ENCODE measurements at regions not wholly inside any gene's neighbourhood (a gene's known extent, or its start where the extent isn't known, plus 50 kb on each side); places are given as distances from the start of the nearest gene placed in this dataset.
"Not testable (repeated sequence)": the region's sequence is repeated elsewhere in the genome, so short reads cannot be mapped to it uniquely, and the experiment has no call there.

DNA sequence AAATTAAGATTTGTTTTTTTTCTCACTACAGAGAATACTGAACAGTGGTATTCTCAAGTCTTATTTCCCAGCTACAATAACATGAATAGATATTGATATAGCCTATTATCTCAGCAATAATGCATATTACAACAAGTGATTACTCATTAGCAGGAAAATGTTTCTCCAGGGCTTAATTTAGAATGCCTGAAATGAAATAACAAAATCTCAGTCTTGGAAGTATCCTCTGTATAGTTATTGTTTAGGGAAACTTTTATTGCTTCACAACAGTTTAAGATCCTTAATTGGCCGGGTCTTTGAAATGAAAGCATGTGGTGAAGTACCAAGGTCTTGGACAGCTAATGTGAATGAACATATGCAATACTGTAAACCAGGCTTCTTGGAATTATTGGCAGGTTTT is 79.1 kb upstream of the ZEB1 start (continued):
- TF ChIP-seq, protein P1, sequence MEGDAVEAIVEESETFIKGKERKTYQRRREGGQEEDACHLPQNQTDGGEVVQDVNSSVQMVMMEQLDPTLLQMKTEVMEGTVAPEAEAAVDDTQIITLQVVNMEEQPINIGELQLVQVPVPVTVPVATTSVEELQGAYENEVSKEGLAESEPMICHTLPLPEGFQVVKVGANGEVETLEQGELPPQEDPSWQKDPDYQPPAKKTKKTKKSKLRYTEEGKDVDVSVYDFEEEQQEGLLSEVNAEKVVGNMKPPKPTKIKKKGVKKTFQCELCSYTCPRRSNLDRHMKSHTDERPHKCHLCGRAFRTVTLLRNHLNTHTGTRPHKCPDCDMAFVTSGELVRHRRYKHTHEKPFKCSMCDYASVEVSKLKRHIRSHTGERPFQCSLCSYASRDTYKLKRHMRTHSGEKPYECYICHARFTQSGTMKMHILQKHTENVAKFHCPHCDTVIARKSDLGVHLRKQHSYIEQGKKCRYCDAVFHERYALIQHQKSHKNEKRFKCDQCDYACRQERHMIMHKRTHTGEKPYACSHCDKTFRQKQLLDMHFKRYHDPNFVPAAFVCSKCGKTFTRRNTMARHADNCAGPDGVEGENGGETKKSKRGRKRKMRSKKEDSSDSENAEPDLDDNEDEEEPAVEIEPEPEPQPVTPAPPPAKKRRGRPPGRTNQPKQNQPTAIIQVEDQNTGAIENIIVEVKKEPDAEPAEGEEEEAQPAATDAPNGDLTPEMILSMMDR (conservative IDR thresholded peaks at IDR 0.05; ENCODE audit: low read depth in 2 of 2), result no peak

DNA sequence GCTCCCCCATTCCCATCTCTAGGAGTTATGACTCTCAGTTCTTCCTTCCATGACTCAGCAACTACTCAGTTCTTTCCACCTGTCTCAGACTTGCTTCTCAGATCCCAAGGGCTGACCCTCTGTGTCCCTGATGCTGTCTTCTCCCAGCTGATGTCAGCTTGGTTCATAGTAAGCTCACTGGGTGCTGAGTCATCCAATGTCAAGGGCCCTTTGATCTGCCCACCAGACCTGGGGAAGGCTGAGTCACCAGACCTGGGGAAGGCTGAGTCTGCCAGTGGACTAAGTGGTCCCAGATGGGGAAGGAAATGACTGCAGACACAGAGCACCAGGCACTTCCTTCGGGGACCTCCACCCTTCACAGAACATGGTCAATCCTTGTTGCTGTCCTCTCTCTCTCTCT is 76.1 kb upstream of the ZEB1 start:
- Histone ChIP-seq H2AFZ (no peak overlapping the region), H3K27ac (ENCODE audit: low read depth) (no peak overlapping the region), H4K20me1 (replicated peaks; ENCODE audit: insufficient read depth) (no peaks in the 10 kb centered on the region), H3K4me2 (no peak overlapping the region), H3K4me1 (ENCODE audit: insufficient read depth) (no peaks in the 10 kb centered on the region), H3K79me2 (replicated peaks; ENCODE audit: insufficient read depth) (no peaks in the 10 kb centered on the region), H3K36me3 (ENCODE audit: insufficient read depth) (no peaks in the 10 kb centered on the region), H3K27me3 (ENCODE audit: insufficient read depth) (no peaks in the 10 kb centered on the region), H3F3A (replicated peaks; ENCODE audit: low read depth) (no peaks in the 10 kb centered on the region), H3K4me3 (no peak overlapping the region), H3K9me2 (ENCODE audit: insufficient read depth) (0 out of 2 replicates have a peak, but pooled peaks cover under 1% of the 10 kb centered on the region)
- Mint-ChIP-seq H3K4me1 (no peaks in the 10 kb centered on the region), H3K4me3 (no peak overlapping the region), H3K27me3 (ENCODE audit: insufficient read depth, low read depth, poor library complexity) (no peaks in the 10 kb centered on the region), H3K9me3 (no peaks in the 10 kb centered on the region), H3K27ac (peak overlapping the region; percentile 39; the same call in 1 of the 2 replicates), H3K36me3 (ENCODE audit: low read depth) (no peaks in the 10 kb centered on the region)
- TF ChIP-seq STAT1 (IDR thresholded peaks at IDR 0.05; ENCODE audit: unreplicated experiment), result no peak
- no peak for DNase-seq (ENCODE audit: low spot score)
- no peak for ATAC-seq

DNA sequence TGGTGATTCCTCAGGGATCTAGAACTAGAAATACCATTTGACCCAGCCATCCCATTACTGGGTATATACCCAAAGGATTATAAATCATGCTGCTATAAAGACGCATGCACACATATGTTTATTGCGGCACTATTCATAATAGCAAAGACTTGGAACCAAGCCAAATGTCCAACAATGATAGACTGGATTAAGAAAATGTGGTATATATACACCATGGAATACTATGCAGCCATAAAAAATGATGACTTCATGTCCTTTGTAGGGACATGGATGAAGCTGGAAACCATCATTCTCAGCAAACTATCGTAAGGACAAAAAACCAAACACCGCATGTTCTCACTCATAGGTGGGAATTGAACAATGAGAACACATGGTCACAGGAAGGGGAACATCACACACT is 67.9 kb upstream of the ZEB1 start:
- not testable (repeated sequence) for H3K4me2 ChIP-seq; H3K9me2 ChIP-seq (ENCODE audit: insufficient read depth); H3K36me3 Mint-ChIP-seq (ENCODE audit: low read depth); H3K4me1 Mint-ChIP-seq; H3K27ac Mint-ChIP-seq; H3K9me3 Mint-ChIP-seq; H3K4me3 ChIP-seq; H2AFZ ChIP-seq; H3K27ac ChIP-seq (ENCODE audit: low read depth); H3K4me1 ChIP-seq (ENCODE audit: insufficient read depth); H4K20me1 ChIP-seq (replicated peaks; ENCODE audit: insufficient read depth); H3K79me2 ChIP-seq (replicated peaks; ENCODE audit: insufficient read depth); H3K4me3 Mint-ChIP-seq; DNase-seq (ENCODE audit: low spot score); H3K27me3 Mint-ChIP-seq (ENCODE audit: insufficient read depth, low read depth, poor library complexity); ATAC-seq; H3F3A ChIP-seq (replicated peaks; ENCODE audit: low read depth); H3K36me3 ChIP-seq (ENCODE audit: insufficient read depth); H3K27me3 ChIP-seq (ENCODE audit: insufficient read depth)

DNA sequence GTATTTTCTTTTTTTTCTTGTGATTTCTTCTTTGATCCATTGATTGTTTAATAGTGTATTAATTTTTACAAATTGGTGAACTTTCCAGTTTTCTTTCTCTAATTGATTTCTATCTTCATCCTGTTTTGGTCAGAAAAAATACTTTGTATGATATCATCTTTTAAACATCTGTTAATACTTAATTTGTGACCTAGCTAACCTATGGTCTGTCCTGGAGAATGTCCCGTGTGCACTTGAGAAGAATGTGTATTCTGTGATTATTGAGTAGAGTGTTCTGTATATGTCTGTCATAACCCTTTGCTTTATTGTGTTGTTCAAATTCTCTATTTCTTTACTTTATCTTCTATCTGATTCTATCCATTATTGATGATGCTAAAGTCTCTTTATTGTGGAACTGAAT is 65.8 kb upstream of the ZEB1 start:
- Histone ChIP-seq H4K20me1 (replicated peaks; ENCODE audit: insufficient read depth) (no peaks in the 10 kb centered on the region), H3K4me3 (no peak overlapping the region), H3K9me2 (ENCODE audit: insufficient read depth) (no peaks in the 10 kb centered on the region), H3K36me3 (ENCODE audit: insufficient read depth) (no peaks in the 10 kb centered on the region), H2AFZ (no peak overlapping the region), H3K79me2 (replicated peaks; ENCODE audit: insufficient read depth) (no peaks in the 10 kb centered on the region), H3K27me3 (ENCODE audit: insufficient read depth) (no peaks in the 10 kb centered on the region), H3K4me2 (no peak overlapping the region), H3F3A (replicated peaks; ENCODE audit: low read depth) (no peaks in the 10 kb centered on the region), H3K4me1 (ENCODE audit: insufficient read depth) (no peaks in the 10 kb centered on the region), H3K27ac (ENCODE audit: low read depth) (no peak overlapping the region)
- DNase-seq (ENCODE audit: low spot score) (no peak), ATAC-seq (no peak)
- Mint-ChIP-seq H3K27ac (no peak overlapping the region), H3K27me3 (ENCODE audit: insufficient read depth, low read depth, poor library complexity) (no peaks in the 10 kb centered on the region), H3K4me1 (no peaks in the 10 kb centered on the region), H3K9me3 (no peaks in the 10 kb centered on the region), H3K36me3 (ENCODE audit: low read depth) (no peaks in the 10 kb centered on the region), H3K4me3 (no peak overlapping the region)
- no peak for TF ChIP-seq EZH2 (IDR thresholded peaks at IDR 0.05; ENCODE audit: low read depth, unreplicated experiment)
- TF ChIP-seq NANOG (IDR thresholded peaks at IDR 0.05; ENCODE audit: borderline replicate concordance), result no peak
- no peak for TF ChIP-seq ZNF114 (CRISPR knock-in tag; IDR thresholded peaks at IDR 0.05)
- no peak for TF ChIP-seq EZH2phosphoT487 (IDR thresholded peaks at IDR 0.05; ENCODE audit: unreplicated experiment)
- TF ChIP-seq, protein P2, sequence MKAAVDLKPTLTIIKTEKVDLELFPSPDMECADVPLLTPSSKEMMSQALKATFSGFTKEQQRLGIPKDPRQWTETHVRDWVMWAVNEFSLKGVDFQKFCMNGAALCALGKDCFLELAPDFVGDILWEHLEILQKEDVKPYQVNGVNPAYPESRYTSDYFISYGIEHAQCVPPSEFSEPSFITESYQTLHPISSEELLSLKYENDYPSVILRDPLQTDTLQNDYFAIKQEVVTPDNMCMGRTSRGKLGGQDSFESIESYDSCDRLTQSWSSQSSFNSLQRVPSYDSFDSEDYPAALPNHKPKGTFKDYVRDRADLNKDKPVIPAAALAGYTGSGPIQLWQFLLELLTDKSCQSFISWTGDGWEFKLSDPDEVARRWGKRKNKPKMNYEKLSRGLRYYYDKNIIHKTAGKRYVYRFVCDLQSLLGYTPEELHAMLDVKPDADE (IDR thresholded peaks at IDR 0.05), result no peak
- TF ChIP-seq, protein P3, sequence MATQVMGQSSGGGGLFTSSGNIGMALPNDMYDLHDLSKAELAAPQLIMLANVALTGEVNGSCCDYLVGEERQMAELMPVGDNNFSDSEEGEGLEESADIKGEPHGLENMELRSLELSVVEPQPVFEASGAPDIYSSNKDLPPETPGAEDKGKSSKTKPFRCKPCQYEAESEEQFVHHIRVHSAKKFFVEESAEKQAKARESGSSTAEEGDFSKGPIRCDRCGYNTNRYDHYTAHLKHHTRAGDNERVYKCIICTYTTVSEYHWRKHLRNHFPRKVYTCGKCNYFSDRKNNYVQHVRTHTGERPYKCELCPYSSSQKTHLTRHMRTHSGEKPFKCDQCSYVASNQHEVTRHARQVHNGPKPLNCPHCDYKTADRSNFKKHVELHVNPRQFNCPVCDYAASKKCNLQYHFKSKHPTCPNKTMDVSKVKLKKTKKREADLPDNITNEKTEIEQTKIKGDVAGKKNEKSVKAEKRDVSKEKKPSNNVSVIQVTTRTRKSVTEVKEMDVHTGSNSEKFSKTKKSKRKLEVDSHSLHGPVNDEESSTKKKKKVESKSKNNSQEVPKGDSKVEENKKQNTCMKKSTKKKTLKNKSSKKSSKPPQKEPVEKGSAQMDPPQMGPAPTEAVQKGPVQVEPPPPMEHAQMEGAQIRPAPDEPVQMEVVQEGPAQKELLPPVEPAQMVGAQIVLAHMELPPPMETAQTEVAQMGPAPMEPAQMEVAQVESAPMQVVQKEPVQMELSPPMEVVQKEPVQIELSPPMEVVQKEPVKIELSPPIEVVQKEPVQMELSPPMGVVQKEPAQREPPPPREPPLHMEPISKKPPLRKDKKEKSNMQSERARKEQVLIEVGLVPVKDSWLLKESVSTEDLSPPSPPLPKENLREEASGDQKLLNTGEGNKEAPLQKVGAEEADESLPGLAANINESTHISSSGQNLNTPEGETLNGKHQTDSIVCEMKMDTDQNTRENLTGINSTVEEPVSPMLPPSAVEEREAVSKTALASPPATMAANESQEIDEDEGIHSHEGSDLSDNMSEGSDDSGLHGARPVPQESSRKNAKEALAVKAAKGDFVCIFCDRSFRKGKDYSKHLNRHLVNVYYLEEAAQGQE (IDR thresholded peaks at IDR 0.05; ENCODE audit: unreplicated experiment), result no peak
- no peak for TF ChIP-seq JUNB (IDR thresholded peaks at IDR 0.05; ENCODE audit: unreplicated experiment)
- no peak for TF ChIP-seq ZNF331 (CRISPR knock-in tag; IDR thresholded peaks at IDR 0.05; ENCODE audit: low read depth)
